ENCODE measurements at regions not wholly inside any gene's neighbourhood (a gene's known extent, or its start where the extent isn't known, plus 50 kb on each side); places are given as distances from the start of the nearest gene placed in this dataset.
A peak's percentile ranks its signal among the peaks of the same experiment; 100 is the strongest.

DNA sequence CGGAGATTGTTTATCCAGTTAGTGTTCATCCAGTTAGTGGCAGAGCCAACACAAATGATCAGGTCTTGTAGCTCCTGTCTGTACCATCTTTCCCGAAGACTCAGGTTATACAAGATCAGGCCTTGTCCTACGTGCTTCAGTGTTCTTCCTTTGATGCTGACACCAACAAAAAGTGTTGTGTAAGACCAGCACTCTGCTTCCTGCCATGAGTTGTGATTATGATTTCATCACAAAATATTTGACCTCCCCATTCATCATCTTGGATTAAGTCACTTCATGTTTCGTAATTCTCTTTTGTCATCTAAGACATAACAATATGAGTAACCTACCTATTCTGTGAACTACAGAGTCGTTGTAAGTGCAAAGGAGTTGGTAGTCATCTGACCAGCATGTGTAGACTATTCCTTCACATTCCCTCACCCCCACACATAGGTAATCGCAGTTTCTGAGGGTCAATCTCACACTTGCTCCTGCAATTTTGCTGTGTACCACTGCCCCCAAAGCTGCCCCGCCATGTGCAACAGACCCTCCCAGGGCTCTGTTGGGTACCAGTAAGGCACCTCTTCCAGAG, 135.6 kb upstream of the SLC22A23 start:
- intact Hi-C loops (cut with DNase I), result no loop called here
- WGBS, 2 donors, result 67 to 81% methylated on average over 7 of the region's 7 CpGs
- Histone ChIP-seq H3K4me3 (no peak overlapping the region), H3K4me1 (no peaks in the 10 kb centered on the region), H3K9me3 (no peaks in the 10 kb centered on the region), H3K36me3 (replicated peaks in 1 of 2; ENCODE audit: insufficient read depth in 1 of 2, low read depth in 2 of 2) (no peaks in the 10 kb centered on the region), H3K27ac (no peak overlapping the region), H3K27me3 (no peaks in the 10 kb centered on the region)
- DNase-seq (peak in 1 of 4 donors; percentile 30), ATAC-seq (peak; percentile 27)
- TF ChIP-seq, protein P1, sequence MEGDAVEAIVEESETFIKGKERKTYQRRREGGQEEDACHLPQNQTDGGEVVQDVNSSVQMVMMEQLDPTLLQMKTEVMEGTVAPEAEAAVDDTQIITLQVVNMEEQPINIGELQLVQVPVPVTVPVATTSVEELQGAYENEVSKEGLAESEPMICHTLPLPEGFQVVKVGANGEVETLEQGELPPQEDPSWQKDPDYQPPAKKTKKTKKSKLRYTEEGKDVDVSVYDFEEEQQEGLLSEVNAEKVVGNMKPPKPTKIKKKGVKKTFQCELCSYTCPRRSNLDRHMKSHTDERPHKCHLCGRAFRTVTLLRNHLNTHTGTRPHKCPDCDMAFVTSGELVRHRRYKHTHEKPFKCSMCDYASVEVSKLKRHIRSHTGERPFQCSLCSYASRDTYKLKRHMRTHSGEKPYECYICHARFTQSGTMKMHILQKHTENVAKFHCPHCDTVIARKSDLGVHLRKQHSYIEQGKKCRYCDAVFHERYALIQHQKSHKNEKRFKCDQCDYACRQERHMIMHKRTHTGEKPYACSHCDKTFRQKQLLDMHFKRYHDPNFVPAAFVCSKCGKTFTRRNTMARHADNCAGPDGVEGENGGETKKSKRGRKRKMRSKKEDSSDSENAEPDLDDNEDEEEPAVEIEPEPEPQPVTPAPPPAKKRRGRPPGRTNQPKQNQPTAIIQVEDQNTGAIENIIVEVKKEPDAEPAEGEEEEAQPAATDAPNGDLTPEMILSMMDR (IDR thresholded peaks at IDR 0.05), result no peak
- TF ChIP-seq POLR2A (IDR thresholded peaks at IDR 0.05), result no peak

DNA sequence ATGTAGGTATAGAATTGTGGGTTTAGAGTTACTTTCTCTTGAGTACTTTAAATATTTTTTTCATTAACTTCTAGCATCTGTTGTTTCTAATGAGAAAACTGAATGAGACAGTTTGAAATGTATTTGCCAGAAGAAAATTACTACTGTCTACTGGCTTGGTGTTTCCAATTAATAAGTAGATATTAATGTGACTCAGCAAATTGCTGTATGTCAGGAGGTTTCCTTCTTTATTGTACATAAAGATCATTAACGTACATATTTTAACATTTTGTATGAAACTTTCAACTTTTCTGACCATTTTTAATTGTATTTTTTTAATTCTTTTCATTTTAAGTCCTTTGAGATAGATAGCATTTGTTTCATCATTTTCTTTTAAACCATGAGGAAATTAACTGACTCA, 135.1 kb upstream of the SLC22A23 start:
- Histone ChIP-seq H3K4me1 (no peaks in the 10 kb centered on the region), H3K9me3 (no peaks in the 10 kb centered on the region), H3K27me3 (no peaks in the 10 kb centered on the region), H3K27ac (no peak overlapping the region), H3K4me3 (no peak overlapping the region), H3K36me3 (replicated peaks in 1 of 2; ENCODE audit: insufficient read depth in 1 of 2, low read depth in 2 of 2) (no peaks in the 10 kb centered on the region)
- intact Hi-C loops (cut with DNase I), result no loop called here
- TF ChIP-seq POLR2A (IDR thresholded peaks at IDR 0.05), result no peak
- no peak for DNase-seq
- WGBS, 2 donors, result 76 to 84% methylated on average over 1 of the region's 1 CpG
- no peak for ATAC-seq

DNA sequence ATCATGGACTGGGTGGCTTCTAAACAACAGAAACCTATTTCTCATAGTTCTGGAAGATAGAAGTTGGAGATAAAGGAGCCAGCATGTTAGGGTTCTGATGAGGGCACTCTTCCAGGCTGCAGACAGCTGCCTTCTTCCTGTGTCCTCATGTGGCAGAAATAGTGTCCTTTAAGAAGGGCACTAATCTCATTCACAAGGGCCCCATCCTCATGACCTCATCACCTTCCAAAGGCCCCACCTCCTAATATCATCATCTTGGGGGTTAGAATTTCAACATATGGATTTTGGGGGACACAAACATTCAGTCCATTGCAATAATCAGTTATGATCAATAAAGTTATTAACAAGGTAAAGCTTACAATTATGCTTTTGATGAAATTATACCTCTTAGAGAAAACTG, 130.8 kb upstream of the SLC22A23 start:
- intact Hi-C loops (cut with DNase I), result no loop called here
- H3K27ac ChIP-seq, result no peak overlapping the region
- H3K4me3 ChIP-seq, result no peak overlapping the region
- ATAC-seq (no peak), DNase-seq (no peak)
- no peak for TF ChIP-seq POLR2A (IDR thresholded peaks at IDR 0.05)
- TF ChIP-seq, protein P1 (IDR thresholded peaks at IDR 0.05), result no peak
- H3K9me3 ChIP-seq, result no peaks in the 10 kb centered on the region
- no peaks in the 10 kb centered on the region for H3K27me3 ChIP-seq
- no peaks in the 10 kb centered on the region for H3K4me1 ChIP-seq
- H3K36me3 ChIP-seq (replicated peaks in 1 of 2; ENCODE audit: insufficient read depth in 1 of 2, low read depth in 2 of 2), result no peaks in the 10 kb centered on the region

DNA sequence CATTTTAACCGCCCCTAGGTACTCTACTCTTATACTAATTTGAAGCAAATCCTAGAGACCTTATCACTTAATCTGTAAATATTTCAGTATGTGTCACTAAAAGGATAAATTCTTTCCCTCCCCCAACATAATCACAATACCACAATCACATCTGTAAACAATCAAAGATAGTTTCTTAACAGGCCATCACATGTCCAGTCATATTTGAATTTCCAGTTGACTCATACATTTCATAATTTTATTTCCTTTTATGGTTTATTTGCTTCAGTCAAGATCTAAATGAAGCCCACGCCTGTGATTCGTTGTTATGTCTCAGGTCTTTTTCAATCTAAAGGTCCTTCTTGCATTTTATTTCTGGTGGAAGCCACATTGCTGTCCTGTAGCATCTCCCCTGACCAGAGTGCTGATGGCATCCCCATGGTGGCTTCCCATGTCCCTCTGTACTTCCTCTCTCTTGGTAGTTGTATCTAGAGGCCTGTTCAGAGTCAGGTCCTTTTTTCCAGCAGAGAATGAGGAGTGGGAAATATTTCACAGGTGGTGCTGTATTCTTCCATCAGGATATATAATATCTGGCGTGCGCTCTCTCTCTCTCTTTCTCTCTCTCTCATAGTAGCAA, 128.6 kb upstream of the SLC22A23 start:
- DNase-seq (no peak), ATAC-seq (no peak)
- intact Hi-C loops (cut with DNase I), result no loop called here
- no peak overlapping the region for H3K4me3 ChIP-seq
- no peaks in the 10 kb centered on the region for H3K4me1 ChIP-seq
- H3K9me3 ChIP-seq, result no peaks in the 10 kb centered on the region
- TF ChIP-seq POLR2A (IDR thresholded peaks at IDR 0.05), result no peak
- TF ChIP-seq, protein P1 (IDR thresholded peaks at IDR 0.05), result no peak
- WGBS, 2 donors, result 74 to 81% methylated on average over 5 of the region's 5 CpGs
- H3K27me3 ChIP-seq, result no peaks in the 10 kb centered on the region
- H3K27ac ChIP-seq, result no peak overlapping the region
- H3K36me3 ChIP-seq (replicated peaks in 1 of 2; ENCODE audit: insufficient read depth in 1 of 2, low read depth in 2 of 2), result no peaks in the 10 kb centered on the region

DNA sequence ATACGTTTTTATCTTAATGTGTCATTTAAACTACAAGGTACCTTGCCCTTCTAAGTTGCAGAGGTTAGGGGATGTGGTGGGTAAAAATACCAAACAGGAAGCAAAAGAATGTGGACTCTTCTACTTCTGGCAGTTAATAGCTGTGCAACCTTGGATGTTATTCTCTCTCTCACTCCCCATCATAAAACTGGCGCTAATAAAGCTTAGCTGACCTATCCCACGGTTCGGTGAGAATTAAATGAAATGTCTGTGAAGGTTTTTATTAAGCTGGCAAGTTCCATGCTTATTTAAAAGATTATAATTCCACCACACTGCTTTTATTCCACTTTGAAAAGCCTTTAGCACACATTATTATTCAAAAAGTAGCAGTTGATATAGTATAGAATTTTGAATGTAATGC, 127.8 kb upstream of the SLC22A23 start:
- WGBS, 2 donors, result 51% methylated on average over 4 of the region's 4 CpGs
- Histone ChIP-seq H3K27ac (no peak overlapping the region), H3K4me3 (no peak overlapping the region), H3K4me1 (no peaks in the 10 kb centered on the region), H3K27me3 (no peaks in the 10 kb centered on the region), H3K9me3 (no peaks in the 10 kb centered on the region), H3K36me3 (replicated peaks in 1 of 2; ENCODE audit: insufficient read depth in 1 of 2, low read depth in 2 of 2) (no peaks in the 10 kb centered on the region)
- ATAC-seq (no peak), DNase-seq (no peak)
- intact Hi-C loops (cut with DNase I), result no loop called here
- no peak for TF ChIP-seq POLR2A (IDR thresholded peaks at IDR 0.05)
- TF ChIP-seq, protein P1 (IDR thresholded peaks at IDR 0.05), result no peak
